GM18868 (cell line): ENCODE measurements at regions not wholly inside any gene's neighbourhood (a gene's known extent, or its start where the extent isn't known, plus 50 kb on each side); places are given as distances from the start of the nearest gene placed in this dataset.

Source experiments
- ATAC-seq: cut with Tn5 transposase; IDR thresholded peaks from one replicate; pipeline ENCODE4 v1.9.1; 2021; ENCODE audit warnings: mild to moderate bottlenecking, moderate library complexity; ENCODE audit not compliant: unreplicated experiment

DNA sequence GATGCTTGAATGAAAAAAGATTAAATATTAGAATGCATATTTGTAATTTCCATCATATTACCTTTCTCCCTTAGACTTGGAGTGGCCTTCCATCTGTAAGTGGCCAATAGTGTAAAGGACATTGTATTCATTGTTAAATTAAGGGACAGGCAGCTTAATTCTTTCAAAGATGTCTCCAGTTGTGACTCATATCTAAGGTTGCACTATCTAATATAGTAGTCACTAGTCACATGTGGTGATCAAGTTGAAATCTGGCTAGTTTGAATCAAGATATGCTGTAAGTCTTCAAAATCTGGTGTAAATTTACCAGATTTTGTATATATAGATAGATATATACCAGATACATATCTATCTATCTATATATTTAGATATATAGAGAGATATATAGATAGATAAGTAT, 52.4 kb upstream of the AGPS start:
- ATAC-seq = no peak

DNA sequence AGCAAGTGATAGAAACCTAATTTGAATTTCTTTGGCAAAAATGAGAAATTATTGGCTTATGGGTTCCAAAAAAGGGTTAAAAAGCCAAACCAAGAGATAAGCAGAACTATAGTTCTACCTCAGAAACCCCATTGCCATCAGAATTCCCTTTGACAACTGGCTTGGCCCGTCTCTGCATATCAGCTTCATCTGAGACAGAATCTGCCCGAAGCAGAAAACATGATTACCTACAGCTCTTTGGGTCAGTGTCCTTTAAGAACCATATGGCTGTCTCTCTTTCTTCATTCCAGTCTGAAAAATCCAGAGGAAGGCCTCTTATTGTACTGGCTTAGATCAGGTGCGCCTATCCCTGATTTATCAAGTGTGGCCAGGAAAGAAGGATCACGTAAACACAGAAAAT, 49.8 kb upstream of the AGPS start:
- ATAC-seq = no peak
